IMR-90 (cell line): ENCODE measurements at regions not wholly inside any gene's neighbourhood (a gene's known extent, or its start where the extent isn't known, plus 50 kb on each side); places are given as distances from the start of the nearest gene placed in this dataset.

ENCODE experiments used
- ATAC-seq: fragments of 200-7000 bp; cut with Tn5 transposase; 2 replicates; pipeline ENCODE4 v1.9.1; 2020; ENCODE audit warnings: low read depth, mild to moderate bottlenecking, moderate library complexity
- BruUV-seq: library from RNA; stranded (reverse); fragments of 400-500 nt; replicated peaks from 2 replicates; lab custom pipeline; 2021; lab: Mats Ljungman, UMichigan
- CTCF ChIA-PET: fragments of 300-600 bp; formaldehyde crosslinking; extraction: SDS; loops from one replicate; lab custom pipeline; 2021; ENCODE audit warnings: antibody characterized with exemption; lab: Yijun Ruan, JAX
- POLR2A ChIA-PET: fragments of 300-600 bp; sonication (Branson Sonifier 250); formaldehyde crosslinking; loops from one replicate; lab custom pipeline; 2022; ENCODE audit warnings: antibody characterized with exemption; ENCODE audit not compliant: unreplicated experiment; lab: Charles Lee
- DNase-seq: peaks from one replicate; pipeline ENCODE4 v3.0.0; 2013
- H2AFZ ChIP-seq: replicated peaks from 2 replicates; pipeline ENCODE3; 2013; ENCODE audit warnings: low read length, mild to moderate bottlenecking; ENCODE audit not compliant: poor library complexity
- H2AK5ac ChIP-seq: 2 replicates; pipeline ENCODE4 v1.6.1; 2013; ENCODE audit warnings: low read depth, low read length, inconsistent platforms
- H2AK9ac ChIP-seq: replicated peaks from 2 replicates; pipeline ENCODE3; 2013; ENCODE audit warnings: mild to moderate bottlenecking, low read depth, low read length, moderate library complexity; ENCODE audit not compliant: poor library complexity
- H2BK120ac ChIP-seq: 2 replicates; pipeline ENCODE4 v1.6.1; 2013; ENCODE audit warnings: low read depth, low read length, inconsistent platforms
- H2BK15ac ChIP-seq: 3 replicates; pipeline ENCODE4 v1.6.1; 2013; ENCODE audit warnings: low read depth, low read length, inconsistent platforms
- H2BK20ac ChIP-seq: 2 replicates; pipeline ENCODE4 v1.6.1; 2013; ENCODE audit warnings: low read depth, mild to moderate bottlenecking, inconsistent platforms, low read length, moderate library complexity
- H2BK5ac ChIP-seq: 2 replicates; pipeline ENCODE4 v1.6.1; 2013; ENCODE audit warnings: mild to moderate bottlenecking, low read depth, low read length, inconsistent platforms; ENCODE audit not compliant: poor library complexity, severe bottlenecking
- H3K14ac ChIP-seq: replicated peaks from 2 replicates; pipeline ENCODE4 v1.6.1; 2013; ENCODE audit warnings: low read depth, low read length, inconsistent platforms
- H3K18ac ChIP-seq: 2 replicates; pipeline ENCODE4 v1.6.1; 2013; ENCODE audit warnings: low read depth, low read length, control low read depth
- H3K23ac ChIP-seq: 2 replicates; pipeline ENCODE4 v1.6.1; 2013; ENCODE audit warnings: low read depth, low read length, inconsistent platforms
- H3K27ac ChIP-seq: 2 replicates; pipeline ENCODE4 v1.5.1; 2013; ENCODE audit warnings: mild to moderate bottlenecking, control low read depth, low read length; ENCODE audit not compliant: insufficient read depth
- H3K27me3 ChIP-seq: 2 replicates; pipeline ENCODE4 v1.6.1; 2013; ENCODE audit warnings: low read length; ENCODE audit not compliant: control insufficient read depth, insufficient read depth
- H3K36me3 ChIP-seq: 2 replicates; pipeline ENCODE4 v1.6.1; 2013; ENCODE audit warnings: low read length, mixed read lengths; ENCODE audit not compliant: control insufficient read depth, insufficient read depth
- H3K4ac ChIP-seq: 2 replicates; pipeline ENCODE4 v1.6.1; 2013; ENCODE audit warnings: low read depth, low read length, inconsistent platforms
- H3K4me1 ChIP-seq: 2 replicates; pipeline ENCODE4 v1.6.1; 2013; ENCODE audit warnings: low read length, mixed read lengths; ENCODE audit not compliant: control insufficient read depth, insufficient read depth
- H3K4me2 ChIP-seq: 2 replicates; pipeline ENCODE4 v1.6.1; 2013; ENCODE audit warnings: low read depth, mild to moderate bottlenecking, control low read depth, low read length, moderate library complexity
- H3K4me3 ChIP-seq: 2 replicates; pipeline ENCODE4 v1.5.1; 2013; ENCODE audit warnings: low read depth, mild to moderate bottlenecking, control low read depth, low read length, moderate library complexity; ENCODE audit not compliant: insufficient read depth
- H3K56ac ChIP-seq: 2 replicates; pipeline ENCODE4 v1.6.1; 2013; ENCODE audit warnings: low read length, inconsistent platforms; ENCODE audit not compliant: insufficient read depth; ENCODE audit errors: extremely low read depth
- H3K79me1 ChIP-seq, 2 experiments: 2 replicates each; pipeline ENCODE4 v1.6.1; 2013; ENCODE audit warnings: low read length in 2 of 2, inconsistent platforms in 1 of 2, low read depth in 1 of 2
- H3K9ac ChIP-seq: 2 replicates; pipeline ENCODE4 v1.6.1; 2013; ENCODE audit warnings: low read depth, low read length, control low read depth
- H3K9me1 ChIP-seq: 2 replicates; pipeline ENCODE4 v1.6.1; 2013; ENCODE audit warnings: low read length, inconsistent platforms; ENCODE audit not compliant: insufficient read depth
- H3K9me3 ChIP-seq: 2 replicates; pipeline ENCODE4 v1.6.1; 2013; ENCODE audit warnings: low read length; ENCODE audit not compliant: control insufficient read depth, insufficient read depth
- H4K20me1 ChIP-seq: 2 replicates; pipeline ENCODE4 v1.6.1; 2013; ENCODE audit warnings: low read length, inconsistent platforms; ENCODE audit not compliant: insufficient read depth
- H4K5ac ChIP-seq: 2 replicates; pipeline ENCODE4 v1.6.1; 2013; ENCODE audit warnings: mild to moderate bottlenecking, low read depth, low read length, control low read depth
- H4K8ac ChIP-seq, 2 experiments: 2 replicates each; pipeline ENCODE4 v1.6.1; 2013; ENCODE audit warnings: low read depth in 2 of 2, low read length in 2 of 2, control low read depth in 1 of 2, inconsistent platforms in 1 of 2
- H4K91ac ChIP-seq: 2 replicates; pipeline ENCODE4 v1.6.1; 2013; ENCODE audit warnings: low read depth, low read length, inconsistent platforms; ENCODE audit not compliant: insufficient read depth
- CEBPB ChIP-seq: IDR thresholded peaks from 2 replicates; pipeline ENCODE4 v1.6.1; 2012; ENCODE audit warnings: low read depth, low read length, improper control_type of control experiment
- CTCF ChIP-seq: conservative IDR thresholded peaks from 2 replicates; pipeline ENCODE4 v1.5.1; 2012; ENCODE audit warnings: mild to moderate bottlenecking, low read depth, low read length, improper control_type of control experiment
- FOS ChIP-seq: fragments of 150-350 bp; IDR thresholded peaks from 2 replicates; pipeline ENCODE4 v1.6.1; 2016; ENCODE audit warnings: low read depth, low read length
- MAZ ChIP-seq: IDR thresholded peaks from 2 replicates; pipeline ENCODE4 v1.6.1; 2012; ENCODE audit warnings: low read depth, mild to moderate bottlenecking, low read length, improper control_type of control experiment, moderate library complexity, borderline replicate concordance
- POLR2A ChIP-seq: IDR thresholded peaks from 2 replicates; pipeline ENCODE4 v1.6.1; 2012; ENCODE audit warnings: mild to moderate bottlenecking, low read depth, low read length
- RCOR1 ChIP-seq: IDR thresholded peaks from 2 replicates; pipeline ENCODE4 v1.6.1; 2012; ENCODE audit warnings: mild to moderate bottlenecking, low read length, improper control_type of control experiment; ENCODE audit not compliant: insufficient replicate concordance
- WGBS, 2 experiments: methylation state at CpG; one replicate each; pipeline versions ENCODE4 v1.1.5 to v1.1.7; 2013; ENCODE audit warnings: missing lambda C conversion rate in 2 of 2; ENCODE audit not compliant: insufficient read length in 1 of 2; ENCODE audit errors: extremely low coverage in 2 of 2; 5-methylcytosine and 5-hydroxymethylcytosine counted together
- dilution Hi-C: fragments of 300-500 bp; cut with HindIII; formaldehyde crosslinking; loops from one replicate; pipeline ENCODE4 v1.14.3; 2018; ENCODE audit warnings: low sequenced_read_pairs; ENCODE audit not compliant: unreplicated experiment
- in situ Hi-C: fragments of 300-500 bp; cut with MboI; formaldehyde crosslinking; loops from 3 replicates; pipeline ENCODE4 v1.14.3; 2019; ENCODE audit warnings: low sequenced_read_pairs, inconsistent platforms, mixed read lengths
- intact Hi-C: fragments of 100-400 bp; cut with micrococcal nuclease; formaldehyde crosslinking; loops from 2 replicates; pipeline ENCODE4 v1.10.0; 2022
- TF ChIP-seq, protein P1 (sequence below): fragments of 150-350 bp; IDR thresholded peaks from 2 replicates; pipeline ENCODE4 v1.6.1; 2017; ENCODE audit warnings: mild to moderate bottlenecking, antibody characterized with exemption, low read length, low read depth

- Histone ChIP-seq H3K4ac (no peak overlapping the region), H3K14ac (no peak overlapping the region), H3K27ac (peak overlapping the region; percentile 48; the same call in 1 of the 2 replicates), H4K5ac (no peak overlapping the region), H3K36me3 (no peaks in the 10 kb centered on the region), H3K4me3 (no peak overlapping the region), H2BK120ac (no peak overlapping the region), H2BK20ac (no peak overlapping the region), H2AK9ac (no peak overlapping the region), H2AK5ac (no peak overlapping the region), H3K9ac (no peak overlapping the region), H4K20me1 (no peaks in the 10 kb centered on the region), H4K8ac (no peak overlapping the region), H2BK15ac (0 out of 3 replicates have a peak overlapping the region, but pooled peaks have one; percentile 19), H3K4me2 (no peak overlapping the region), H3K56ac (no peak overlapping the region), H3K18ac (peak overlapping the region; percentile 17; the same call in 1 of the 2 replicates), H2AFZ (no peak overlapping the region), H3K23ac (no peak overlapping the region), H3K79me1 (no peaks in the 10 kb centered on the region), H2BK5ac (no peak overlapping the region), H3K9me3 (no peaks in the 10 kb centered on the region), H3K4me1 (peaks cover 18% of the 10 kb centered on the region), H3K9me1 (peaks cover 6% of the 10 kb centered on the region), H4K91ac (no peak overlapping the region), H3K27me3 (no peaks in the 10 kb centered on the region)
- ATAC-seq (no peak), DNase-seq (no peak)
- no TSS peak for BruUV-seq
- no CpG with 5 or more reads among the region's 2 CpGs for WGBS, 2 experiments
- intact Hi-C loops, result no loop called here
- POLR2A ChIA-PET, result no interaction called here
- TF ChIP-seq MAZ (no peak), CTCF (no peak), FOS (no peak), CEBPB (0 out of 2 replicates have a peak, but pooled peaks have one; percentile 6), RCOR1 (no peak), POLR2A (no peak)
- TF ChIP-seq, protein P1, sequence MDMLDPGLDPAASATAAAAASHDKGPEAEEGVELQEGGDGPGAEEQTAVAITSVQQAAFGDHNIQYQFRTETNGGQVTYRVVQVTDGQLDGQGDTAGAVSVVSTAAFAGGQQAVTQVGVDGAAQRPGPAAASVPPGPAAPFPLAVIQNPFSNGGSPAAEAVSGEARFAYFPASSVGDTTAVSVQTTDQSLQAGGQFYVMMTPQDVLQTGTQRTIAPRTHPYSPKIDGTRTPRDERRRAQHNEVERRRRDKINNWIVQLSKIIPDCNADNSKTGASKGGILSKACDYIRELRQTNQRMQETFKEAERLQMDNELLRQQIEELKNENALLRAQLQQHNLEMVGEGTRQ, result no peak
- dilution Hi-C loops, result no loop called here
- CTCF ChIA-PET, result no interaction called here
- in situ Hi-C loops, result no loop called here
Measured at GRCh38 chr9:105074491-105074890, 146.5 kb upstream of the ABCA1 start.
